CD4-positive, CD25-positive, alpha-beta regulatory T cell (primary cell): ENCODE measurements at regions not wholly inside any gene's neighbourhood (a gene's known extent, or its start where the extent isn't known, plus 50 kb on each side); places are given as distances from the start of the nearest gene placed in this dataset.

Experiments used
- ATAC-seq, 2 donors: fragments of 150-1000 bp; cut with Tn5 transposase; one replicate each; pipeline ENCODE4 v1.10.0; 2021; ENCODE audit warnings: low read depth in 2 of 2, moderate number of reproducible peaks in 2 of 2, moderate library complexity in 1 of 2
- DNase-seq, 3 donors: peaks; one replicate each; pipeline versions ENCODE4 v3.0.0 to v3.0.0-alpha.2; 2012 to 2022; ENCODE audit warnings: mixed read lengths in 1 of 3
- H3K27ac ChIP-seq: one replicate; pipeline ENCODE4 v1.7.0; 2013; ENCODE audit warnings: mild to moderate bottlenecking, low read length; ENCODE audit not compliant: insufficient read depth, poor library complexity, severe bottlenecking
- H3K27me3 ChIP-seq: one replicate; pipeline ENCODE4 v1.7.0; 2013; ENCODE audit warnings: low read length; ENCODE audit not compliant: control insufficient read depth, insufficient read depth
- H3K36me3 ChIP-seq: one replicate; pipeline ENCODE4 v1.7.0; 2013; ENCODE audit warnings: mild to moderate bottlenecking, low read length, moderate library complexity; ENCODE audit not compliant: control insufficient read depth, insufficient read depth
- H3K4me1 ChIP-seq: 2 replicates; pipeline ENCODE4 v1.7.0; 2013; ENCODE audit warnings: mild to moderate bottlenecking, low read length; ENCODE audit not compliant: insufficient read depth, control insufficient read depth, poor library complexity, severe bottlenecking
- H3K4me3 ChIP-seq: one replicate; pipeline ENCODE4 v1.7.0; 2013; ENCODE audit warnings: low read depth, mild to moderate bottlenecking, low read length, moderate library complexity
- H3K9me3 ChIP-seq, 2 experiments: 1 replicate in 1 of 2; 2 replicates in 1 of 2; pipeline ENCODE4 v1.7.0; 2013; ENCODE audit warnings: low read length in 2 of 2, mild to moderate bottlenecking in 1 of 2, moderate library complexity in 1 of 2; ENCODE audit not compliant: control insufficient read depth in 2 of 2
- H3K27ac Mint-ChIP-seq, 3 donors: one replicate each; pipeline ENCODE4 v1.8.0; 2020 to 2022; ENCODE audit warnings: mild to moderate bottlenecking in 3 of 3, mixed read lengths in 3 of 3, moderate library complexity in 2 of 3
- H3K27me3 Mint-ChIP-seq: one replicate; pipeline ENCODE4 v1.8.0; 2022; ENCODE audit warnings: mild to moderate bottlenecking, mixed read lengths
- H3K36me3 Mint-ChIP-seq: one replicate; pipeline ENCODE4 v1.8.0; 2020; ENCODE audit warnings: mixed read lengths
- H3K4me1 Mint-ChIP-seq, 4 donors: one replicate each; pipeline ENCODE4 v1.8.0; 2020 to 2022; ENCODE audit warnings: mixed read lengths in 4 of 4, mild to moderate bottlenecking in 1 of 4
- H3K4me3 Mint-ChIP-seq, 4 donors: one replicate each; pipeline ENCODE4 v1.8.0; 2020 to 2022; ENCODE audit warnings: mild to moderate bottlenecking in 4 of 4, mixed read lengths in 4 of 4, moderate library complexity in 3 of 4
- H3K9me3 Mint-ChIP-seq, 7 donors: one replicate each; pipeline ENCODE4 v1.8.0; 2020 to 2022; ENCODE audit warnings: mixed read lengths in 7 of 7, mild to moderate bottlenecking in 3 of 7, moderate library complexity in 2 of 7

- DNase-seq (no peak), ATAC-seq (no peak)
- H3K27ac Mint-ChIP-seq, result no peak overlapping the region
- H3K4me1 Mint-ChIP-seq, result no peaks in the 10 kb centered on the region
- Histone ChIP-seq H3K4me3 (no peak overlapping the region), H3K4me1 (no peaks in the 10 kb centered on the region), H3K27ac (no peak overlapping the region), H3K27me3 (no peaks in the 10 kb centered on the region), H3K9me3 (no peaks in the 10 kb centered on the region), H3K36me3 (no peaks in the 10 kb centered on the region)
- H3K27me3 Mint-ChIP-seq, result no peaks in the 10 kb centered on the region
- H3K9me3 Mint-ChIP-seq, result peaks cover 0 to 2% (median 0%) of the 10 kb centered on the region in 7 donors
- no peaks in the 10 kb centered on the region for H3K36me3 Mint-ChIP-seq
- H3K4me3 Mint-ChIP-seq, result no peak overlapping the region
Measured at GRCh38 chr6:90978046-90978445, 391.2 kb upstream of the MAP3K7 start.

- H3K27me3 ChIP-seq, result no peaks in the 10 kb centered on the region
- H3K4me1 ChIP-seq, result no peaks in the 10 kb centered on the region
- no peak overlapping the region for H3K4me3 ChIP-seq
- ATAC-seq (no peak), DNase-seq (no peak)
- peaks cover 0 to 2% (median 0%) of the 10 kb centered on the region in 7 donors for H3K9me3 Mint-ChIP-seq
- no peak overlapping the region for H3K27ac Mint-ChIP-seq
- no peaks in the 10 kb centered on the region for H3K36me3 ChIP-seq
- H3K27me3 Mint-ChIP-seq, result no peaks in the 10 kb centered on the region
- no peak overlapping the region for H3K4me3 Mint-ChIP-seq
- H3K4me1 Mint-ChIP-seq, result no peaks in the 10 kb centered on the region
- no peaks in the 10 kb centered on the region for H3K9me3 ChIP-seq
- H3K36me3 Mint-ChIP-seq, result no peaks in the 10 kb centered on the region
- no peak overlapping the region for H3K27ac ChIP-seq
Measured at GRCh38 chr6:90977513-90977912, 390.6 kb upstream of the MAP3K7 start.

- Mint-ChIP-seq H3K27me3 (no peaks in the 10 kb centered on the region), H3K9me3 (peaks cover 0 to 2% (median 0%) of the 10 kb centered on the region in 7 donors), H3K4me3 (no peak overlapping the region), H3K27ac (no peak overlapping the region), H3K4me1 (no peaks in the 10 kb centered on the region), H3K36me3 (no peaks in the 10 kb centered on the region)
- DNase-seq (no peak), ATAC-seq (no peak)
- H3K4me3 ChIP-seq, result no peak overlapping the region
- H3K27me3 ChIP-seq, result no peaks in the 10 kb centered on the region
- no peaks in the 10 kb centered on the region for H3K9me3 ChIP-seq
- H3K36me3 ChIP-seq, result no peaks in the 10 kb centered on the region
- no peak overlapping the region for H3K27ac ChIP-seq
- H3K4me1 ChIP-seq, result no peaks in the 10 kb centered on the region
Measured at GRCh38 chr6:90976341-90976740, 389.5 kb upstream of the MAP3K7 start.

GRCh38 chr6:90975741-90976140 lies 388.9 kb upstream of the MAP3K7 start:
- no peak overlapping the region for H3K27ac Mint-ChIP-seq

GRCh38 chr6:90973188-90973587 lies 386.3 kb upstream of the MAP3K7 start:
- Mint-ChIP-seq H3K4me1 (no peaks in the 10 kb centered on the region), H3K36me3 (no peaks in the 10 kb centered on the region), H3K4me3 (no peak overlapping the region), H3K27me3 (no peaks in the 10 kb centered on the region), H3K27ac (no peak overlapping the region), H3K9me3 (peaks cover 0 to 3% (median 0%) of the 10 kb centered on the region in 7 donors)
- Histone ChIP-seq H3K36me3 (no peaks in the 10 kb centered on the region), H3K27me3 (no peaks in the 10 kb centered on the region), H3K4me1 (no peaks in the 10 kb centered on the region), H3K4me3 (no peak overlapping the region), H3K27ac (no peak overlapping the region), H3K9me3 (no peaks in the 10 kb centered on the region)
- no peak for ATAC-seq
- DNase-seq, result no peak

More at GRCh38 chr6:90975741-90976140, 388.9 kb upstream of the MAP3K7 start:
- Histone ChIP-seq H3K27ac (no peak overlapping the region), H3K36me3 (no peaks in the 10 kb centered on the region), H3K27me3 (no peaks in the 10 kb centered on the region), H3K4me1 (no peaks in the 10 kb centered on the region), H3K4me3 (no peak overlapping the region), H3K9me3 (no peaks in the 10 kb centered on the region)
- no peaks in the 10 kb centered on the region for H3K4me1 Mint-ChIP-seq
- peaks cover 0 to 2% (median 0%) of the 10 kb centered on the region in 7 donors for H3K9me3 Mint-ChIP-seq
- no peak overlapping the region for H3K4me3 Mint-ChIP-seq
- no peaks in the 10 kb centered on the region for H3K27me3 Mint-ChIP-seq
- no peak for DNase-seq
- no peak for ATAC-seq
- H3K36me3 Mint-ChIP-seq, result no peaks in the 10 kb centered on the region

- Histone ChIP-seq H3K9me3 (no peaks in the 10 kb centered on the region), H3K4me3 (no peak overlapping the region), H3K4me1 (no peaks in the 10 kb centered on the region), H3K27ac (no peak overlapping the region), H3K36me3 (no peaks in the 10 kb centered on the region), H3K27me3 (no peaks in the 10 kb centered on the region)
- Mint-ChIP-seq H3K27ac (no peak overlapping the region), H3K9me3 (peaks cover 0 to 3% (median 0%) of the 10 kb centered on the region in 7 donors), H3K4me1 (no peaks in the 10 kb centered on the region), H3K36me3 (no peaks in the 10 kb centered on the region), H3K4me3 (no peak overlapping the region), H3K27me3 (no peaks in the 10 kb centered on the region)
- ATAC-seq (no peak), DNase-seq (no peak)
Measured at GRCh38 chr6:90970672-90971071, 383.8 kb upstream of the MAP3K7 start.

GRCh38 chr6:90967471-90967870 lies 380.6 kb upstream of the MAP3K7 start:
- Histone ChIP-seq H3K36me3 (no peaks in the 10 kb centered on the region), H3K4me3 (no peak overlapping the region), H3K27ac (no peak overlapping the region), H3K4me1 (no peaks in the 10 kb centered on the region), H3K9me3 (no peaks in the 10 kb centered on the region), H3K27me3 (no peaks in the 10 kb centered on the region)
- no peaks in the 10 kb centered on the region for H3K4me1 Mint-ChIP-seq
- no peak overlapping the region for H3K4me3 Mint-ChIP-seq
- H3K27me3 Mint-ChIP-seq, result no peaks in the 10 kb centered on the region
- H3K36me3 Mint-ChIP-seq, result no peaks in the 10 kb centered on the region
- H3K9me3 Mint-ChIP-seq, result peaks cover 0 to 3% (median 2%) of the 10 kb centered on the region in 7 donors
- H3K27ac Mint-ChIP-seq, result no peak overlapping the region
- no peak for ATAC-seq
- no peak for DNase-seq

- no peak overlapping the region for H3K4me3 Mint-ChIP-seq
- no peak overlapping the region for H3K27ac ChIP-seq
- no peaks in the 10 kb centered on the region for H3K27me3 ChIP-seq
- H3K4me1 Mint-ChIP-seq, result no peaks in the 10 kb centered on the region
- H3K36me3 Mint-ChIP-seq, result no peaks in the 10 kb centered on the region
- no peaks in the 10 kb centered on the region for H3K4me1 ChIP-seq
- no peak overlapping the region for H3K27ac Mint-ChIP-seq
- ATAC-seq (no peak), DNase-seq (no peak)
- peaks cover 4% of the 10 kb centered on the region for H3K27me3 Mint-ChIP-seq
- H3K4me3 ChIP-seq, result no peak overlapping the region
- H3K36me3 ChIP-seq, result no peaks in the 10 kb centered on the region
- no peaks in the 10 kb centered on the region for H3K9me3 ChIP-seq
- H3K9me3 Mint-ChIP-seq, result peaks cover 0 to 5% (median 0%) of the 10 kb centered on the region in 7 donors
Measured at GRCh38 chr6:90960324-90960723, 373.5 kb upstream of the MAP3K7 start.
